GM19351 (cell line): ENCODE measurements at regions not wholly inside any gene's neighbourhood (a gene's known extent, or its start where the extent isn't known, plus 50 kb on each side); places are given as distances from the start of the nearest gene placed in this dataset.
"Not testable (repeated sequence)": the region's sequence is repeated elsewhere in the genome, so short reads cannot be mapped to it uniquely, and the experiment has no call there.

Experiments used
- ATAC-seq: cut with Tn5 transposase; IDR thresholded peaks from one replicate; pipeline ENCODE4 v1.9.1; 2021; ENCODE audit warnings: mild to moderate bottlenecking, moderate library complexity; ENCODE audit not compliant: unreplicated experiment

DNA sequence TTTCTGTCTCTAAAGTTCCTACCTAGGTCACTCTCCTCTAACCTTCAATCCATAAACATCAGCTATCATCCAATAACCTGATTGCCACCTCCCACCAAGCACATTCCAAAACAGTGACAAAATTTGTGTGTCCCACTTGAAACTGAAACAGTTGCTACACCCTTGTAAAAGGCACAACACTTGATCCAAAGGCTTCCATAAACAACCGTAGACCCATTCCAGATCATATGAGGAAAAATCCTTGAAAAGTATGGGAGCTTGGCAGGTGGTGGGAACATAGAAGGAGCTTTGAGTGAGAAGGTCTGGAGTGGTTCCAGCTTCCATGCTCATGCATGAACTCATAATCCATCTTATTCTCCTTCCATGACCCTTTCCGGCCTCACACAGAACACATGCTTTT is 82.0 kb upstream of the ATP1A1 start:
- no peak for ATAC-seq

DNA sequence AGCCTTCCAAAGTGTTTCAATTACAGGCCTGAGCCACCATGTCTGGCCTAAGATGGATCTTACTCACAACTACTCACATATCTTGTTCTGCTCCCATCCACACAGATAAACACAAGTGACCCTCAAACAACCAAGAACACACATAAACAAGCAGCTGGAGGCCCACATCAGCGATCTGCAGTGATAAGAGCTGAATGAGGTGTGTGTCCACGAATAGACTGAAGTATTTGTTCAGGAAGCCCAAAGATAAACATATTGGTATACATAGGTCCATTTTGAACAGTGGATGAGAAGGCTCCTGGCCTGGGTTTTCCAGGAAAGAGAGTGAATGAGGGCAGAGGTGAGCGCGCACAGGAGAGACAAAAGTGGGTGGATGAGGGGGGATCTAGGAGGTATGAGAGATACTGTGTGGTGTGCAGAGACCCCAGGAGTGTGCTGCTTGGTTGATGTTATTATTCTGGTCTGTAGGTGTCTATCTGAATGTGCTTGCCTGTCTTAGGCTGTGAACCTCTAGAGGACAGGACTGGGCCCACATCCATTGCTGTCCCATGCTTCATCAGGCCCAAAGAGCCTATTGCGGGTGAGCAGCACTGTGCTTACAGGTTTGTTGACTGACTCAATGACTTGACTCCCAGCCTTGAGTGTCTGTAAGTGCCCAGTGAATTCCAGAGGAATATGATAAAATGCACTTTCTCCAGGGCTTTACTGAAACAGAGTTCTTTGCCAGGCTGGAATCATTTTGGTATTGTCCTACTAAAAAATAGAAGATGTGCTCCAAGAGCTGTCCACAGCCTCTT is 79.9 kb upstream of the ATP1A1 start:
- no peak for ATAC-seq

DNA sequence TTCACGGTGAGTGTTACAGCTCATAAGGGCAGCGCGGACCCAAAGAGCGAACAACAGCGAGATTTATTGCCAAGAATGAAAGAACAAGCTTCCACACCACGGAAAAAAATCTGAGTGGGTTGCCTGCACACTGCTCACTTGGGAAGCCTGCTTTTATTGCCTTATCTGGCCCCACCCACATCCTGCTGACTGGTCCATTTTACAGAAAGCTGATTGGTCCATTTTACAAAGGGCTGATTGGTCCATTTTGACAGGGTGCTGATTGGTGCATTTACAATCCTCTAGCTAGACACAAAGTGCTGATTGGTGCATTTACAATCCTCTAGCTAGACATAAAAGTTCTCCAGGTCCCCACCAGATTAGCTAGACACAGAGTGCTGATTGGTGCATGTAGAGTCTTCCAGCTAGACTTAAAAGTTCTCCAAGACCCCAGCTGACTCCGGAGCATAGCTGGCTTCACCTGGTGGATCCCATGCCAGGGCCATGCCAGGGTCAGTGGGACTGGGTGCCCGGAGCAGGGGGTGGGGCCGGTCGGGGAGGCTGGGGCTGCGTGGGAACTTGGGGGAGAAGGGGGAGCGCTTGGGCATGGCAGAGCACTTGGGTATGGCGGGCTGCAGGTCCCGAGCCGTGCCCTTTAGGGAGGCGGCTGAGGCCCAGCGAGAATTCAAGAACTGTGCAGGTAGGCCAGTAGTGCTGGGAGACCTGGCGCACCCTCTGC is 75.4 kb upstream of the ATP1A1 start:
- no peak for ATAC-seq

DNA sequence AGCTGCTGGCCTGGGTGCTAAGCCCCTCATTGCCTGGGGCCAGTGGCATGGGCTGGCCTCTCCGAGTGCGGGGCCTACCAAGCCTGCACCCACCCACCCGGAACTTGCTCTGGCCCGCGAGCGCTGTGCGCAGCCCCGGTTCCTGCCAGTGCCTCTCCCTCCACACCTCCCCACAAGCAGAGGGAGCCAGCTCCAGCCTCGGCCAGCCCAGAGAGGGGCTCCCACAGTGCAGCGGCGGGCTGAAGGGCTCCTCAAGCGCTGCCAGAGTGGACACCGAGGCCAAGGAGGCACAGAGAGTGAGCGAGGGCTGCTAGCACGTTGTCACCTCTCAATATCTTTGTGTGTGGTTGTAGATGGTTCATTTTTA is 74.8 kb upstream of the ATP1A1 start:
- ATAC-seq, result not testable (repeated sequence)

DNA sequence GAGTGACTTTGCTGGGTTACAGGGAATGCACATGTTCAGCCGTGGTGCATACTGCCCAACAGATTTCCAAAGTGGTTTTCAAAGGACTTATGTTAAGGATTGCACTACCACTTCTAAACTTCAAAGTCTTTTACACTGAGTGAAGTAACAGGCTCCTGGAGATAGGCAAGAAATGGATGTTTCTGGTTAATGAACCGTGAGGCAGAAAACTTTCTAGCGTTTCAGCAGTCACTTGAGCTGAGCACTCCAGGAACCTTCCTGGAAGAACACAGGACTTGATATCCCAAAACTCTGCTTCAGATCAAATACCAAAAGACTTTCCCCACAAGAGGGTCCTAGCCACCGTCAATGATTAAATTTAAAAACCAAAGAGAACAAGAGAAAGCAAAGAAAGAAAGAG is 74.3 kb upstream of the ATP1A1 start:
- no peak for ATAC-seq

DNA sequence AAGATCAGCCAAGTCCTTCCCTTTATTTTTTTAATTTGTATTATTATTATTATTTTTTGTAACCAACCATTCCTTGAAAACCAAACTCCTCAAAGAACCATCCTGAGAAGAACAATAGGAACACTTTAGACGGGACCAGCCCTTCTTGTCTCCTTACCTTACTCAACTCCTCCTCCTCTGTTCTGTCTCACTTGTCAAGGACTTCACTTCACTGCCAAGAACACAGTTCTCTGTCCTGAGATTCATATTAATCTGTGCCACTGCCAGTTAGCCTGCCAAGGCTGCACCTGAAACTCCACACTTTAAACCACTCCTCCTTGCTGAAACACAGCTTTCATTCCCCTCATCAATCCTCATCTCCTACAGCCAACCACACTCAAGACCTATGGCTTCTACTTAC is 73.8 kb upstream of the ATP1A1 start:
- ATAC-seq, result no peak

DNA sequence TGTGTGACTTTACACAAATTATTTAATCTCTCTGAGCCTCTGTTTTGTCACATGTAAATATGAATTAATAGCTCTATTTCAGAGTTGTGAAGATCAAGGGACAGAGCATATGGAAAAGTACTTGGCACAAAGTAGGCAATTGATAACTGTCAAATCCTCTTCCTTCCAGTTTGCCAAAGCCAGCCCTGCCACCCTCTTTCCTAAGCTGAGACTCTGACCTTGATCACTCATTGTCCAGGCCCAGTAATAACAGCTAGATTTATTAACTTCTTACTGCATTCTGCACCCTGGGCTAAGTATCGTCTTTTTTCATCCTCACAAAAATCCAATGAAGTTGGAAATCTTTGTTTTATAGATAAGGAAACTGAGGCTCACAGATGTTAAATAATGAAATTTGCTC is 70.8 kb upstream of the ATP1A1 start:
- no peak for ATAC-seq

DNA sequence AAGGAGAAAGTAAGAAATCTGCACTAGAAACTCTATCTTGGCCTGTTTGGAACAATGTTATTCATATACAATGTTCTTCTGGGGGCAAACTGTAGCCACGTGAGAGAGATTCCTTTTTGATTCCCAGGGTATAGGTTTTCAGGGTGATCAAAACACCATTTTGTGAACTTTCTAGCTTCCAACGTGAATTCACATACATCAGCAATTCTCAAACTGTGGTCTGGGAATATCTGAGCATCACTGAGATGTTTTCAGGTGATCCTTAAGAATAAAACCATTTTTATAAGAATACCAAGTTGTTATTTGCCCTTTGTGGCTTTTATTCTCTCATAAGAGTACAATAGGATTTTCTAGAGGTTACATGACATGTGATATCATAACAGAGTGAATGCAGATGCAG is 66.9 kb upstream of the ATP1A1 start:
- ATAC-seq, result no peak

DNA sequence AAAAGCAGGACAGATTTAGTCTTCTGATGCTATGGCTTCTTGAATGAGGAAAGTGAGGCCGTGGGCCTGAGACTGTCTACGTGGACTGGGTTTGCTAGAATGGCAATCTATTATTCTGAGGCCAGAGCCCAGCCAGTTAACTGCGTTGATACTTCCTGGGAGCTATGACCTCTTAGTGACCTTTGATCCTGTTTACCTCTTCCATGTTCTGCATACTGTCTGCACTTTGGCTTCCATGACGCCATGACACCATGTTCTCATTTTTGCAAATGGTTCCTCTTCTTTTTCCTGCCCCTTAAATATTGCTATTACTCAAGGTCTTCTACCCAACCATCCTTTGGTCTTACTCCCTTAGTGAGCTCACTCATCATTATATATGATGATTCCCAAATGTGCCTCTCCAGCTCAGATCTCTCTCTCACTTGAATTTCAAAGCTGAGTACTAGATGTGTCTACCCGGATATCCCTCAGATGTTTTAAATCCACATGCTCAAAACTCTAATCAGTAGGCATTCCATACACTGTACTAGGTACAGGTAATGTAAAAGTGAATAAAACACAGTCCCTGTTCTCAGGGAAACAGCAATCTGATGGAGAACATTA is 66.1 kb upstream of the ATP1A1 start:
- ATAC-seq, result no peak

DNA sequence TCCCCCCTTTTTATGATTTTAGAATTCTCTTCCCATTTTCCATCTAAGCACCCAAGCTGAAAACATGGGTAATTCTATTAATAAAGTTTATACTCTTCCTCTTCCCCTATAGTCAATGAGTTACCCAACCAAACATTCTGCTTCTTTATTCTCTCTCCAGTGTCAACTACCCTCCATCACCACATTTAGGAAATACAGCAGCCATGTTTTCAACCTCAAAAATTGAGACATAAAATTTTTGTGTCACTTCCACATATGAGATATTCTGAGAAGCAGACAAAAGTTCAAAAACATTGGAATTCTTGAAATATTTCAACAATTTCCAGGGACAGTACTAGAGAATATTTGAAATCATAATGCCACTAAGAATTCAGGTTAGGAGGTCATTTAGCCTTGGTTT is 64.8 kb upstream of the ATP1A1 start:
- no peak for ATAC-seq

DNA sequence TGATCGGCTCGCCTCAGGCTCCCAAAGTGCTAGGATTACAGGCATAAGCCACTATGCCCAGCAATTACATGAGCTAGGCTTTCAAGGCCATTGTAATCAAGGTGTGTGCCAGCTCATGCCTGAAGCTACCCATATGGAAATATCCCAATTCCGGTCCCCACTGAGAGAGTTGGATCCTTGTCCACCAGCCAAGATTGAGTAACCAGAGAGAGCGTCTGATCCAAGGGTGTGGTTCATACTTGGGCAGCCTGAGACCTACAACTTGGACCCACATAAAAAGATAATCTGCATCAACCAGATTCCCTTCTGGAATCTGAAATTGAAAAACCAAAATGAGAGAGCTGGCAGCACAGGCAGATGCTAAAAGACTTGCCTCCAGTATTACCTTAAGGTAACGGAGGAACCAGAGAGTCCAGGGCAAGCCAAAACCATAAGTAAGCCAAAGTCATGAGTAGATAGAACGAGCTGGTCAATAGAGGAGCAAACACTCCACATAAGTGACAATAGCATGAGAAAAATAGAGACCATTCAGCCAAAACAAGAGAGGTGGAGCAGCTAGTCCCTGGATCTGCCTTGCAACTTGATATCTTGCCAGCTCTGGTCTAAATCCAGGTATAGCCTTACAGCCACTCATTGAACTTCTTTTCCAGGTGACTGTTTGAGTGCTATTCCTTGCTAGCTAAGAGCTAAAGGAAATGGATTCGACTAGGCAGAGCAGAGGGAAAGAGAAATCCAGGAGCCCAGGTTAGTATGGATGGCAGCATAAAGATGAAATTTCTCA is 63.8 kb upstream of the ATP1A1 start:
- no peak for ATAC-seq

DNA sequence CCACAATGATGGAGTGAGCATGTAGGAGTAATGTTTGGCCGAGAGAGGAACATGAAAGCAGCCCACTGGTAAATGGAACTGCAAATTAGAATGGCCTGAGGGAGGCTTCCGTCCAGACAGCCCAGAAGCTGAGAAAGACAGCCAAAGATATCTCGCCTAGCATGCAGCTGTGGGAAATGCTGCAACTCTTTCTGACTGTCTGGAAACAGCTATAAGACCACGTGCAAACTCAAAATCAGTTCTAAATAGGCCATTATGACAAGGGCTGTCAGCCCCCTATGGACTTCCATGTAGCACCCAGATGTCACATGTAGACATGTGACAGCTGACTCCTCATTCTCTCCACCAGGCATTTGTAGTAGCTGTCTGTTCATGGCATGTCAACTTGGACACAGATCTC is 62.9 kb upstream of the ATP1A1 start:
- ATAC-seq, result no peak

DNA sequence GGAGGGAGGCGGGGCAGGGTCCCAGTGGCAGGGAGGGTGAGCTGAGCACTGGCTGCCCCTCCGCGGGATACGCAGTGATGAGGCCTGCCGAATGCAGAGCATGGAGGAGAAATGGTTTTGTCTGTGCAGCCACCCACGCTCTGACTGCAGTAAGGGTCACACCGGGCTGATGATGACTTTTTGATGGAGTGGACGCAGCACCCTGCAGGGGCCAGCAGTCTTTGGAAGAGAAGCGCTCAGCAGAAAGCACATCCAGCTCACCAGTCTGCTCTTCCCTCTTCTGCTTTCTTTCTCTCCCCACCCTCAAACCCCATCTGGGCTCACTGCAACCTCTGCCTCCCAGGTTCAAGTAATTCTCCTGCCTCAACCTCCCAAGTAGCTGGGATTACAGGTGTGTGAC is 61.9 kb upstream of the ATP1A1 start:
- ATAC-seq, result no peak

DNA sequence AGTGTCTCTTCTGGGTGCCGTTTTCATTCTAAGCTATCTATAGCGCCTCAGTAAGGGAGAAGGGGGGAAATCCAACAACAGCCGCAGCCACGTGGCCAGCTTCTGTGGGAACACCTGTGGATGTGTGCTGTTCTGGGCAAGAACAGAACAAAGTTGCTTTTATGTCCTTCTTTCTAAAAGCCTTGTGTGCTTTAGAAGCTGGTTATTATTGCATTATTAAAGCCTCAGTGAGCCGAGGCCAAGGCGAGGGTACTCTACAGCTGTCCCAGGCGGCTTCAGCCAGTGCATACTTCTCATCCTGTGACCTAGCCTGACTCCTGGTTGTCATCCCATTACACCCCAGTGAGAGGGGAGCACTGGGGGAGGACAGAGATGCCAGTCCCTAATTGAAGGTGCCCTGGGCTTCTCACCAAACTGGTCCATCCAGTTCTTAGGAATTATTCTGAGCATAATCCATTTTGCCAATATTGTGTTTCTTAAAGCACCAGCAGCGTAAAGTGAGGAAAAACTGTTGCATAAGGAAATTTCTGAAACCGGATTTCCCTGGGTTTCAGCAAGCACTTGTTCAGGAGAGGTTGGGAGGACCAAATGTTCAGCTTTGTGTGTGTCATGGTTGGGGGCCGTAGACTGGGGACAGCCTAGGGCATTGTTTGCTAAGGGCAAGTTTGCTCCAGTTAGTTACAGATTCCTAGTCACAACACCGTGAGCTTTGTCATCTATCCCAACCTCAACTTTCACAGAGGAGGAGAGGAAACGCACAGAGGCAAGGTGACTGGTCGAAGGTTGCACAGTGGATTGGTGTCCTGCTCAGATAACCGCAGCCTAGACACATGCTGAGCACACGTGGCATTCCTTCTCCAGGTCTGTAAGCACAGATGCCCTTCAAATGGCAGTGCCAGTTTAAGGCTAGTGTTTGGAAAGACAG is 61.0 kb upstream of the ATP1A1 start:
- ATAC-seq, result no peak

DNA sequence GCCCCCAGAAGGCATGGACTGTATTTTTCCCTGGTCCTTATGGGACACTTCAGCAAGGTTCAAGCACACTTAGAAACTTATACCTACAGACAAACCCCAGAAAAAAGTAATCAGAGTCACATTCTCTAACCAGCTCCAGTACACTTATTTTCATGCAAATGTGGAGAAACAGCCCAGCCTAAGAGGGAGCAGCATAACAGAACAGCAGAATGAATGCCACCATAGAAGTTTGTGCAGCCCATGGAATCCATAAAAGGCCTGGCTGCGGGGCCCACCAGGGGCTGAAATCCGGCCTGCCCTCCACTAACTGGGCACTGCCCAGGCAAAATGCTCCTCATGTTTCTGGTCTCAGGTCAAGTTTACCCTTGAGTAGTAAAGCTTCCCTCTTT is 60.4 kb upstream of the ATP1A1 start:
- ATAC-seq, result no peak

DNA sequence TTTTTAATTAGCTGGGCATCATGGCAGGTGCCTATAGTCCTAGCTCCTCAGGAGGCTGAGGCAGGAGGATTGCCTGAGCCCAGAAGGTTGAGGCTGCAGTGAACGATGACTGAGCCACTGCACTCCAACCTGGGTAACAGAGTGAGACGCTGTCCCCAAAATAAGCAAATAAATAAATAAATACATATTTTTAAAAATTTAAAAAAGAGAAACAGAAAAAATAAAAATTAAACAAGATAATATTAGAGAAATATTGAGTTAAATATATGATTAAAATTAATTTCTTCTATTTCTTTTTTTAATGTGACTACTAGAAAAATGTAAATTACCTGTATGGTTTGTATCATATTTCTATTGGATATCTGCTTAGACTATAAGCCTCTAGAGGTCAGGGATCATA is 59.3 kb upstream of the ATP1A1 start:
- ATAC-seq, result no peak

DNA sequence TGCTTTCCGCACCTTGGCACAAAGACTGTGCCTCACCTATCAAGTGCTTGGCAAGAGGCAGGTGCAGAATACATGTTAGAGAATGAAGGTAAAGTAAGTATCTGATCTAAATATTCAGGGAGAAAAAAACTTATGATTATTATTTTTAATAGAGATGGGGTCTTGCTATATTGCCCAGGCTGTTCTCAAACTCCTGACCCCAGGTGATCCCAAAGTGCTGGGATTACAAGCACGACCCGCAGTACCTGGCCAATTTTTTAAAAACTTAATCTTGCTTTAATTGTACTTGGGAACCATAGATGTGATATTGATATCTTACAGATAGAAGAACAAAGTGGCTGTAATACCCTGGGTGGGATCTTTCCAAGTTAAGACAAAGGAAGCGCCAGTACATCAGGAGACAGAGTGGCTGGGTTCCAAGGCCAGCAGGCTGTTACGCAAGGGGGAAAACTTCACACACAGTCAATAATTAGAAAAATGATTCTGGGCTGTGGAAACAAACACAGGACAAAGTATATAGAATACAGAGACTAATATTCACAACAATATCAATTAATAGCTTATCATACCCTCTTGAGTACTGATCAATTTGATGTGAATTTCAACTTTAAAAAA is 58.6 kb upstream of the ATP1A1 start:
- no peak for ATAC-seq

DNA sequence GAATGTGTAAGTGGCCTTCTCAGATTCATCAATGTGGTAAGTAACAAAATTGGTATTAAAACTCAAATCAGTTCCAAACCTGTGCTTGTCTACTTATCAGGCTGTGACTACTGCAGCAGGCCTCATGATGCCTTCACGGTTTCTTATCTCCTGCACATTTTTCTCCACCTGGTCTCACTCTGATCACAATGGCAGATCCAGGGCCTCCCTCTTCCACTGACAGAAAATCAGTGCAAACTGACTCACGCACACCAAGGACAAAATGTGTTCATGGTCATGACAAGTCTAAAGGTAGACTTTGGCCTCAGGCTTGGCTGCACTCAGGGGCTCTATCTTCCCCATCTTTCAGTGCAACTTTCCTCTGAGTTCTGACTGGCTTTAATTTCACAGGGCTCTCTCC is 56.7 kb upstream of the ATP1A1 start:
- no peak for ATAC-seq

DNA sequence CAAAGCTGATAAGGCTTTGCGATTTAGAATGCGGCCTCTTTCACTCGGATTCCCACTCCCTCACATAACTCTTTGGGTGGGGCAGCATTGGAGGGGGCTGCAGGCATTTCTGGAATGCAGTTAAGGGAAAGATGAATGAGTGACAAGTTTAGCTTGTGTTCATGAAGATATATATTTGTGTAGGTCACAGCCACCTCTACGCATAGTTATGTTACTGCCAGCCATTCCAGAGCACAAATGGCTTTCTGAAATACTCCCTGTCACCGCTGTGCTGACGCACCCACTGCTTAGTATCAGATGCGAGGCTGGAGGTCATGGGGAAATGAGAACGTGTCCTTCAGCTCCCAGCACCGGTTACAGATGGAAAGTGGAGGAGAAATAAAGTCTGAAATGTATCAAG is 54.1 kb upstream of the ATP1A1 start:
- no peak for ATAC-seq

DNA sequence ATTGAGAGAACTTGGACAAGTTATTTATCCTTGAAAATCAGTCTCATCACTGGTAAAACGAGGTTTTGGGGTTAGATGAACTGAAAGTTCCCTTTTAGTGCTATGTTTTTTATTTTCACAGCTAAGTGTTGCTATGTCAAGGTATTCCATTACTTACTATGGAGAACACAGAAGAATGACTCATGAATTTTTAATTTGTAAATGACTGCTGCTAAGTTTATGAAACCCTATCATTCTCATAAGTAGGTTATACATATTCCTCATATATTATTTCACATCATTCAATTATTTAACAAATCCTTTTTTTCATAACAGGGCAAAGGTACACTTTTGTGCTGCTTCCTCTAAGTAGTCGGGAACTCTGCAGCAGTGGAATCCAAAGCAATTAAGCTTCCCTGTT is 52.2 kb upstream of the ATP1A1 start:
- no peak for ATAC-seq
